Hematopoietic multipotent progenitor cell (in vitro differentiated cells): ENCODE measurements at regions not wholly inside any gene's neighbourhood (a gene's known extent, or its start where the extent isn't known, plus 50 kb on each side); places are given as distances from the start of the nearest gene placed in this dataset.

Experiments
- DNase-seq, 3 donors: peaks; one replicate each; pipeline ENCODE4 v3.0.0-alpha.2; 2011 to 2015; ENCODE audit warnings: low read depth in 2 of 3, low spot score in 2 of 3

GRCh38 chr5:8136271-8136670 lies 267.3 kb downstream of the MTRR start:
- no peak for DNase-seq

GRCh38 chr5:8137941-8138550 lies 269.1 kb downstream of the MTRR start:
- DNase-seq: no peak

GRCh38 chr5:8138884-8139283 lies 269.9 kb downstream of the MTRR start:
- no peak for DNase-seq

GRCh38 chr5:8150791-8151190 lies 281.8 kb downstream of the MTRR start:
- DNase-seq: no peak

- DNase-seq: no peak
These were observed 287.8 kb downstream of the MTRR start for GRCh38 chr5:8156706-8157105.

GRCh38 chr5:8157320-8157822 lies 288.4 kb downstream of the MTRR start:
- DNase-seq: no peak

DNA sequence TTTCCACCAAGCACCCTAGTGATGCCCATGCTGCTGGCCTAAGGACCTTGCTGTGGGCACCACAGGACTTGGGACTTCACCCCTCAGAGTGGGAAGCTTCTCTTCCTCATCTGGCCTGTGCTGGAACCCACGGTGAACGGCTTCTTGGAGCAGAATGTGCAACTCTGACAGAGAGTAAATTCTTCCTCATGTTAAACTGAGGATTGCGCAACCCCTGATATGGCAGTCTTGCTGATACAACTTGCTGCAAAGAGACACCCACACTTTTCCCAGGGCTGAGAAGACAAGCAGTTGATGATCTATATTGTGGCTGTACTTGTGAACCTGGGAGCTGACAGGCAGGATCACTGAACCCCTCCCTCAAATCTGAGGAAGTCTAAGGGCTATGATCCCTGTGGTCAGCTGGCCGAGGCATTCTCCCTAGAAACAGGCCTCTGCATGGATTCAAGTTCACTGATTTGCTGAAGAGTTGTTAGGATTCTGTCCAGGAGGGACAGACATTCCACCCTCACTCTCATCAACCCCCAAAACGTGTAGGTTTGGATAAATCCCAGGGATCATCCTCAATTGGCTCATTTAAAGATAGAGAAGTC lies 307.2 kb downstream of the MTRR start:
- no peak for DNase-seq

GRCh38 chr5:8184455-8185063 lies 315.6 kb downstream of the MTRR start:
- DNase-seq: peak in 2 of 3 donors; percentile 3 to 28

GRCh38 chr5:8185852-8186251 lies 316.9 kb downstream of the MTRR start:
- no peak for DNase-seq

- no peak for DNase-seq
These were observed 320.1 kb downstream of the MTRR start for GRCh38 chr5:8188874-8189565.

DNA sequence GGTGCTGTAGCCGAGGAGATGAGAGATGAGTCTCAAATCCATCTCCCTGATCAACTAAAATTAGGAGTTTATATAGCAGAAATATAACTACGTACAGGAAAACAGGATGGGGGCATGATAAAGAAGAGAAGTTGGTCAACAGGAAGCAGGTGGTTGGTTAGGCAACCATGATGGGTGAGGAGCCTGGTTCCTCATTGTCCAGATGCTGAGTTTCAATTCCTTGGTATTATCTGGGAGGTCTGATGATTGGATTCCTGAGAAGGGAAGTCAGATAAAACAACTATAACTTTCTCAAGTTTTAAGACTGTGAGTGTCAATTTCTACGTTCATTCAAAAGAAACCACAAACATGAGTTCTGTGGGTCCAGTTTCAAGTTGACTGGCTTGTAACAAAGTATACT lies 323.9 kb downstream of the MTRR start:
- DNase-seq: no peak

DNA sequence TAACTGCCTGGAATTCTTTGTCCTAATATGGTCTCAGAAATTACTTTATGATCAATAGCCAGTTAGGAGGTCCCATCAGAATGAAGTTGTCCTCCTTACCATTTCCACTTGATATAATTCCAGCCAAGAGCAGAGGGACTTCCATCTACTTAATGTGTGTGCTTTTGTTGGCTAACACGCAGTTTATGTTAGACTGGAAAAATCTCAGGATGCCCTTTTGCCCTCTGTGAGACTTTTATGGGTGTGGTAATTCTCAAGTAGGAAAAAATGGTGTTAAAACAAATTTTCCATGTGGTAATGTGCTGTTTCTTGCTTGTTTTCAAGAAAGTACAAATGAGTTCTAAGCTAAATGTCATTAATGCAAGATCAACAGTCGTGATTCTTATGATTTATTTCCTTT lies 327.1 kb downstream of the MTRR start:
- DNase-seq: no peak

DNA sequence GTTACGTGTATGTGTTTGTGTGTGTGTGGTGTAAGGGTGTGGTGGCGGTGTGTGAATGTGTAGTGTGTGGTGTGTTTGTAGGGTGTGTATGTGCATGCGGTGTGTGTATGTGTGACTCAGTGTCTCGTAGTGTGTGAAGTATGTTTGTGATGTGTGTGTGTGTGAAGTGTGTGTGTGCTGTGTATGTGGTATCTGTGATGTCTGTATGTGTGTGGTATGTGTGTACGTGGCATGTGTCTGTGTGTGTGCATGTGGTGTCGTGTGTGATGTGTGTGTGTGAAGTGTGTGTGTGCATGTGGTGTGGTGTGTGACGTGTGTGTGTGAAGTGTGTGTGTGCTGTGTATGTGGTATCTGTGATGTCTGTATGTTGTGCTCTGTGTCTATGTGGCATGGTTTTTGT lies 339.4 kb downstream of the MTRR start:
- DNase-seq: no peak

DNA sequence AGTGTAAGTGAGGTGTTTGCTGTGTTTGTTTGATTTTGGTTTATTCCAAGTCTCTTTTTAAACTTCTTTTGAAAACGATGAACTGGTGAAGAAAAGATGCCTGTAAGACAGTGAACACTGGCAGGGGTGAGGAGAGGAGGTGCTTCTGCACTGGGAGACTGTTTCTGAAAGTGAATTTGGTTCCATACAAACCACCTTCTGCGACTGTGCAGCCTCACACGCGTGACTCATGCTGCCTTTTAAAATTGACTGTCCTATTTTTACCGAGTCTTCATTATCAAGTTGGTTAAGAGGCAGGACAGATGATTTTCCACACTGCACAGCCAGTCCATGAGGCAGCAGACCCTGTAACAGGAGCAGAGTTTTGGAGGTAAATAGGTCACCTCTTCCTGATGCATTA lies 340.6 kb downstream of the MTRR start:
- DNase-seq: no peak

- DNase-seq: no peak
These were observed 344.8 kb downstream of the MTRR start for GRCh38 chr5:8213701-8214240.

DNA sequence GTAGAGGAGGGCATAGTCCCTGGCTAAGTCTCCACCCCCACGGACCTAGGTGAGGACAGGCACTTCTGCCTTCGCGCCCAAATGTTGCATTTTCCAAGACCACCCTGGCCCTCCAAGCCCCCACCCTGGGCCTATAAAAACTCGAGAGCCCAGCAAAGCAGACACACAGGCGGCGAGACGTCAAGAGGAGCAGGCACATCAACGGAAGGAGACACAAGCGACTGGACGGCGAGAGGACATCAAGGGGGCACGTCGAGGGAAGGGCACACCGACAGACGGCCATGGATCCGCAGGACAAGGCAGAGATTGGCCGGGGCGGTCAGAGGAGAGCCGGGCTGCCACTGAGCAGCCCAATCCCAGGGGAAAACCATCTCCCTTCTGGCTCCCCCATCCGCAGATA lies 348.0 kb downstream of the MTRR start:
- DNase-seq: no peak

DNA sequence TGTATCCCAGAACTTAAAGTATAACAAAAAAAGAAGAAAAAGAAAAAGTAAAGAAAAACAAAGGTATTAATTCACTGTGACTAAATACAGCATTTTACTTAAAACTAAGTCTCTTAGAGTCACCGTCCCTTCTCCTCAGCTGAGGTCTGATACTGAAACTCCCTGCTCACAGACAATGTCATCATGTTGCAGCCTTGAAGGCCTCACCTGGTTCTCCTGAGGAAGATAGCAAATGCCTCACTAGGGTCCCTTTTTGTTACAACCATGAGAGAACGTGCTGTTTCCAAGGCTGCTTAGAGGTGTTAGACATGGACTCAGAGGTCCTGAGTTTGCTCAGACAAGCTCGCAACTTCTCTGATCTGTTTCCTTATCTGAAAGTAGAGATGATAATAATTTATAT lies 357.2 kb downstream of the MTRR start:
- no peak for DNase-seq

DNA sequence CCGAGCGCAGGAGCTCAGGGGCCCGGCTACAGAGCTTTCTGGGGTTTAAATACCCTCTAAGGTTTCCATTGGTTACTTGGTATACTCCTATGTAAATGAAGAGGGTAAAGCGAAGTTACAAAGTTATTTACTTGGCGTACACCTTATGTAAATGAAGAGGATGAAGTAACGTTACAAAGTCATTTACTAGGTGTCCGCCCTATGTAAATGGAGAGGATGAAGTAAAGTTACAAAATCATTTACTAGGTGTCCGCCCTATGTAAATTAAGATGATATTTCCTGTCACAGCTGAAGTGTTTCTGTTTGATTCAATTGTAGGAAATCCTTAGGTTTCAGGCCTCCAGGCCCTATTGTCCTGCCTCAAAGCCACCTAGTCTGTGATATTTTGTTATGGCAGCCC lies 358.2 kb downstream of the MTRR start:
- no peak for DNase-seq

DNA sequence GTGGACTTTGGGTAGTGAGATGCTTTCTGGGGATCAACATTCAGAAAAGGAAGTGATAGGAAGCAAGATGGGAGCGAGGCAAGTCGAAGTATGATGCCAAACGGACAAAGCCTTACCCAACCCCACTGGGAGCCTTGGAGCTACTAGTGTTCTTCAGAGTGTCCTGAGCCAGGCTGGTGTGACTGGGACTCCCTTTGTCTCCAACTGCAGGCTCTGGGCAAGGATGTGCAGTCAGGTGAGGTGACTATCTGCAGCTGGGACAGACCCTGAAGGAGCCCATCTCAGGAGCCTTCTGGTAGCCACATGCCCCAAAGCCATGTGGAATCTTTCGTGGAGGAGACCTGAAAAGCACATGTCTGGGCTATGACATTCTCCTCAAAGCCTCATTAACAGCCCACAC lies 360.6 kb downstream of the MTRR start:
- DNase-seq: no peak

DNA sequence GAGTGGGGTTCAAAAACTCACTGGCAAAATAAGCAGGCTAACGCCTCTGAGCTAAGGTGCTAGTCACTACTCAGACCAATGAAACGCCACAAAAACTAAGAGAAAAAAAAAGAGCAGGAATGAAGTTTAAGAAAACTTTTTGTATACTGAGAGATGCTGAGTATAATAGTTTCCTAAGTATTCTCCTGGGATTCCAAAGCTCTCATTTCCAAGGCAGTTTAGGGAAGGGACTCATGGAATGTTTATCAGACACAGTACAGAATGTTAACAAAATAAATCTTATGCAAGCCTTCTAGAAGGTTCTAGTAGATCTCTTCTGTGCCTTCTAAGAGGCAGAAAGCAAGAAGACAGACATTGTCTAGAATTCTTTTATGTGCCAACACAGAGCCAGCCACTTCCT lies 361.9 kb downstream of the MTRR start:
- no peak for DNase-seq

DNA sequence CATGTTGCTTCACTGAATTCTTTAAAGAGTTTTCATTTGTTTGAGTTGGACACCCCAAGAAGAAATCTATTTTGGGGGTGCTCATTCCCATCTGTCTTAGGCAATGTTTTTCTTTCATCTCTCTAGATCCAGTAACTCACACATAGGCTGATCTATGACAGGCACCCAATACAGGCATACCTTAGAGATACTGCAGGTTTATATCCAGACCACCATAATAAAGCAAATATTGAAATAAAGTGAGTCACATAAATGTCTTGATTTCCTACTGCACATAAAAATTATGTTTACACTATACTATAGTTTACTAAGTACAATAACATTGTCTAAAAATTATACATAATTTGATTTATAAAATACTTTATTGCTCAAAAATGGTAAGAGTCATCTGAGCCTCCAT lies 364.5 kb downstream of the MTRR start:
- no peak for DNase-seq
